HG02973 (cell line): ENCODE measurements at regions not wholly inside any gene's neighbourhood (a gene's known extent, or its start where the extent isn't known, plus 50 kb on each side); places are given as distances from the start of the nearest gene placed in this dataset.

Source experiments
- ATAC-seq: cut with Tn5 transposase; IDR thresholded peaks from one replicate; pipeline ENCODE4 v1.9.1; 2021; ENCODE audit warnings: moderate library complexity; ENCODE audit not compliant: unreplicated experiment

GRCh38 chr1:195941795-195942194 is 666.4 kb downstream of the KCNT2 start:
- ATAC-seq, result no peak

GRCh38 chr1:195941314-195941713 is 666.9 kb downstream of the KCNT2 start:
- no peak for ATAC-seq

DNA sequence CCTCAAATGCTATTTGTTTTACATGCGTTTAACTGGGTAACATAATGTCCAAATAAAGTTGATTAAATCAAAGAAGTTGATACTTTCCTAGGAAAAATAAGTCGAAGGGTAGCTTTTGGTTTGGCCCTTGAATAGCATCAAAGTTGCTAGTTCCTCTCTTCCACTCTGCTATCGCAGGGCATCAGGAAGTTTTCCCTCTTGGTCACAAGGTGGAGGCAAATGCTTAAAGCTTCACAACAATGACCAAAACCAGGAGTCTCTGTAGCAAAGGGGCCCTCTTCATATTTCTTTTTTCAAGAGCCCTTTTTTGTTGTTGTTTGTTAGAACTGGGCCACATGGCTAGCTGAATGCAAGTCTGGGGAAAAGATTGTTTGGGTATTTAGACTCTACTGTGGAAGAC is 668.4 kb downstream of the KCNT2 start:
- ATAC-seq, result no peak

DNA sequence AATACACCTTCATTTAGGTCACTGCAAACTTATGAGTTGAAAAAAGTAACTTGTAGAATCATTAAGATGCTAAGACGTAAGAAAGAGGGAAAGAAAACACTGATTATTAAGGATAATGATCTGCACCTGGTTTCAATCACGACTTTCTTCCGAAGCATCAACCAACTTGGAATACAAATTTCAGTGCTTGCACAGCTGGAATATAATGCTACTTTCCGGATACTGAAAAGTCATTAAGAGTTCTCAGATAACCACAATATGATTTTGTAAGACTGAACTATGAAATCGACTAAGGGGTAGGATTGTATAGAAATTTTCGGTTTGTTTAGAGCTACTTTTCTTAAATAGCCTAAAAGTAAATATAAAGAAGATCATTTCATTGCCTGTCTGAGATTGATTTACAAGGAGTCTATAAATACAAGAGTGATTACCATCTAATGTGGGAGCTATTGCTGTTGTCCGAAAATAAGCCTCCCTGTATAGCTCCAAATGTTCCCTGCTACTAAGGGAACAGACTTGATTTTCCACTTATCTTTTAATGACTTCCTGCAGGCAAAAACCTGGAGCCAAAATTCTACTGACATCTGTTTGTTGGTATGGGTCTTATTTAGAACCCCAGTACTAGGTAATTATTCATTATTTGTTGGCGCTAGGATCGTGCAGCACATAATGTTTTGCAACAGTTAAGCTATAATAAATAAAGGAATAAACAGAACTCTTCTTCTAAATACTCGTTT is 673.3 kb downstream of the KCNT2 start:
- ATAC-seq, result no peak

DNA sequence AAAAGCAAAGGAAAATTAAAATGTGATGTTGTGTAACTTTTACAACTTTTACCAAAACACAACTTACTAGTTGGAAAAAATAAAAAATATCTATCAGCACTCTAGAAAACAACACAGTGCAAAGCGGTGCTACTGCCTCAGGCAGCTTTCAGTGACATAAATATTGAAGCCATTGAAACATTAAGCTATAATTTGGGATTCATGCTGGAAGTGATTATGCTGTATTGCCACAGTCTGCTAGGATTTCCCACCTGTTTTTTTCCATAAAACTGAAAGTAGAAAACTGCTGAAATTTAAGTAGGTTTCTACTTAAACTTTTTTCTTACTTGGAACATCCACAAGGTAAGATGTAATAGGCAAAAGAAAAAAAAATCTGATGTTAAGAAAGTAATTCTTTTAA is 674.4 kb downstream of the KCNT2 start:
- ATAC-seq, result no peak

DNA sequence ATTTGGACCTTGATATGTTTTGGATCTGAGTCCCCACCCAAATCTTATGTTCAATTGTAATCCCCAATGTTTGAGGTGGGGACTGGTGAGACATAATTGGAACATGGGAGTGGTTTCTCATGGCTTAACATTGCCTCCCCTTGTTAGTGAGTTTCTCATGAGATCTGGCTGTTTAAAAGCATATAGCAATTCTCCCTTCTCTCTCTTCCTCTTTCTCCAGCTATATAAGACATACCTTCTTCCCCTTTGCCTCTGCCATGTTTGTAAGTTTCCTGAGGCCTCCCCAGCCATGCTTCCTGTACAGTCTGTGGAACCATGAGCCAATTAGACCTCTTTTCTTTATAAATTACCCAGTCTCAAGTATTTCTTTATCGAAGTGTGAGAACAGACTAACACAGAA is 692.4 kb downstream of the KCNT2 start:
- no peak for ATAC-seq

- ATAC-seq, result no peak
These were observed 699.2 kb downstream of the KCNT2 start for GRCh38 chr1:195909061-195909460.

DNA sequence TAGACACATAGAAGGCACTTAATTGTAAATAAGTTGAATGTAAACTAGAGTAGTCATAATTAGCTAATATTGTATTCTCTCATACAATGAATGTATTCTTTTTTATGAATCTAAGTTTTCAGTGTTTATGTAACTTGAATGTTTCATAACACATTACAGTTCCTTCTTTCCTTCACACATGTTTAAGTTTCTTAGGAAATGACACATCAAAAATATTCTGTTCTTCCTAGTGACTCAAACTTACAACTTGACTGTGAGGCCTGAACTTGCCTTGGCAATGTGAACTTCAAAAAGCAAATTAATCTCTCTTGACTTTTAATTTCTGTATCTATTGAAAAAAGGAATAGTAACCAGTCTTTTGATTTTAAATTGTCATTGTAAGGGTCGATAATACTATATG is 700.1 kb downstream of the KCNT2 start:
- ATAC-seq, result no peak

DNA sequence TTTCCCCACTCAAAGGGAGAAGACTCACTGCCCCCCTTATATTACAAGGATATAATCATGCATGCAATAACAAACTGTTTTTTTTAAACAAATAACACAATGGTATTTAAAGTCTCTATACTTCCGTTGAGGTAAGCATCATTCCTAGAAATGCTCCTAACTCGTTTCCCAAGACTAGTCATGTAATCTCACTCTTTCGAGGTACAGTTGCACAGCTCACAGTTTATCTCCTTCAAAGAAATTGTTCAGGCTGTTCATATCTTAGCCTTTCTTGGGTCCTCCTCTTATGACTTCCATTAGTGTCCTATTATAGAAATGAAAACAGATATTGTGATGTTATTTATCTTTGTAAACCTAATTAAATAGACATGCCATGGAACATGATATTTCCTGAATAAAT is 705.0 kb downstream of the KCNT2 start:
- ATAC-seq, result no peak

GRCh38 chr1:195902779-195903178 is 705.5 kb downstream of the KCNT2 start:
- ATAC-seq, result no peak

DNA sequence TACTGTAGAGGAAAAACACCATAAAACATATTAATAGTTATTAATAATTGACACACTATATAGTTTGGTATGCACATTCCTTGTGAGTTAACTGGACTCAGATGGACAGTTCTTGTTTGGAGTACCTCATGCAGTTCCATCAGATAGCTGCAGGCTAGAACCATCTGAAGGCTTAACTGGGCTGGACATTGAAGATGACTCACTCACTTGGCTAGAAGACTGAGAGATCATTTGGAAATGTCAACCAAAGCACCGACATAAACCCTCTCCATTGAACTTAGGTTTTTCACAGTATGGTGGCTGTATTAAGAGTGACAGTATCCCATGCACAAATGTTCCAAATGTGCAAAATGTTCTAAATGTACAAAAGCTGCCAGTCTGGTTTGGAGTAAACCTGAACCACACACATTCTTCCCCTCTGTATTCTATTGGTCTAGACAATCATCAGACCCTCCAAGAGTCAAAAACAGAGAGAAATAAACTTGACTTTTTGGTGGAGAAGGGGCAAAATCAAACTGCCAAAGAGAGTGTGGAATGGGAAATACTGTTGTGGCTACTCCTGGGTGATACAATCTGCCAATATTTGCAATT is 708.4 kb downstream of the KCNT2 start:
- no peak for ATAC-seq

GRCh38 chr1:195898924-195899323 is 709.3 kb downstream of the KCNT2 start:
- ATAC-seq, result no peak

- ATAC-seq, result no peak
These were observed 709.9 kb downstream of the KCNT2 start for GRCh38 chr1:195898373-195898772.

- no peak for ATAC-seq
These were observed 711.2 kb downstream of the KCNT2 start for GRCh38 chr1:195897076-195897475.

DNA sequence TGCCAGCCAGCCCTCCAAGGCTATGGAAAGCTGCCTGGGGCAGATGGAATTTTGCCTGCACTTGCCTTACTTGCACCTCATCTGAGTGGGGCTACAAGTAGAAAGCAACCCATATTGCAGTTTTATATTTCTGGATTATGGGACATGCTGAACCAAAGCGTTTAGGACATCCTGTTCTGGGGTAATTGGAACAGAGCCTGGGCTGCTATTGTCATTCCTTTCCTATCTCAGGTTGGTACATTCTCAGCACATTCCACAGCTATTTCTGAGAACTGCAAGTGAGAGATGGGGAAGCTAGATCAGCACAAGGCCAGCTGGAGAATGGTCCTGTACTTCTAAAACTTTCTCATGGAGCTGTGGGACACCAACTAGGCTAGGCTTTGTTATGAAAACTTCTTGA is 713.8 kb downstream of the KCNT2 start:
- ATAC-seq, result no peak

- no peak for ATAC-seq
These were observed 722.2 kb downstream of the KCNT2 start for GRCh38 chr1:195886000-195886399.

DNA sequence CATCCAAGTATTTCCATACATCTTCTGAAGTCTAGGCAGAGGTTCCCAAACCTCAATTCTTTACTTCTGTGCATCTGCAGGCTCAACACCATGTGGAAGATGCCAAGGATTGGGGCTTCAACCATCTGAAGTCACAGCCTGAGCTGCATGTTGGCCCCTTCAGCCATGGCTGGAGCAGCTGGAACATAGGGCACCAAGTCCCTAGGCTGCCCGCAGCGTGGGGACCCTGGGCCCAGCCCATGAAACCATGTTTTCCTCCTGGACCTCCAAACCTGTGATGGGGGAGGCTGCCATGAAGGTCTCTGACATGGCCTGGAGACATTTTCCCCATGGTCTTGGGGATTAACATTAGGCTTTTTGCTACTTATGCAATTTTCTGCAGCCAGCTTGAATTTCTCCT is 729.8 kb downstream of the KCNT2 start:
- no peak for ATAC-seq

DNA sequence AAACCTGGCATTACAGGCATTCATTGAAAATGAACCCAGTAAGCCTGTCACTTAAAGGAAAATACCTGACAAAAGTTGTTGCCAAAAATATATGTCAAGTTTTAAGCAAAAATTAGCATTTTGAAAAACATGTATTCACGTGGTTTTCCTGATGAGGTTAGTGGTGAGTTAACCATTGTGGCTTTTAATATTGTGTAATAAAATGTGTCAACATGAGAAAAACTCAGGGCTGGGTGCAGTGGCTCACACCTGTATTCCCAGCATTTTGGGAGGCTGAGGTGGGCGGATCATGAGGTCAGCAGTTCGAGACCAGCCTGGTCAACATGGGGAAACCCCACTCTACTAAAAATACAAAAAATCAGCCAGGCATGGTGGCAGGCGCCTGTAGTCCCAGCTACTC is 731.4 kb downstream of the KCNT2 start:
- no peak for ATAC-seq

DNA sequence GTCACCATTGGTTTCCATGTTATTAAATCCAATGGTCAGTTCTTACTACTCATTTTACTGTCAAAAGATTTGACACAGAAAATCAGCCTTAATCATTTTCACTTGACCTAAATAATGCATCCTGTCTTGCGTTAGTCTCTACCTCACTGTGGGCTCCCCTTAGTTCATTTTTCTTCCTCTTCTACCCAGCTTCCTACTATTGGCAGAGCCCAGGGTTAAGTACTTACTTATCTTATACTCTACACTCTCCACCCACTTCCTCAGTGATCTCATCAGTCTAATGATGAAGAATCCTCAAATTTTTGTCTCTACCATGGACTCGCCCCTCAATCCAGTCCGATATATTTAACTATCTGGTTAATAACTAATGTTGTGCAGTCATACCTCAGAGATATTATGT is 735.9 kb downstream of the KCNT2 start:
- ATAC-seq, result no peak

GRCh38 chr1:195867638-195868037 is 740.6 kb downstream of the KCNT2 start:
- no peak for ATAC-seq

- ATAC-seq, result no peak
These were observed 741.4 kb downstream of the KCNT2 start for GRCh38 chr1:195866781-195867222.

GRCh38 chr1:195866091-195866780 is 742.0 kb downstream of the KCNT2 start:
- no peak for ATAC-seq
